GM19463 (cell line): ENCODE measurements at regions not wholly inside any gene's neighbourhood (a gene's known extent, or its start where the extent isn't known, plus 50 kb on each side); places are given as distances from the start of the nearest gene placed in this dataset.
"Not testable (repeated sequence)": the region's sequence is repeated elsewhere in the genome, so short reads cannot be mapped to it uniquely, and the experiment has no call there.

Experiments used
- ATAC-seq: cut with Tn5 transposase; IDR thresholded peaks from one replicate; pipeline ENCODE4 v1.9.1; 2021; ENCODE audit warnings: mild to moderate bottlenecking, moderate library complexity; ENCODE audit not compliant: unreplicated experiment

GRCh38 chr4:162847945-162848549 lies 318.6 kb downstream of the NAF1 start:
- ATAC-seq = peak; percentile 48

DNA sequence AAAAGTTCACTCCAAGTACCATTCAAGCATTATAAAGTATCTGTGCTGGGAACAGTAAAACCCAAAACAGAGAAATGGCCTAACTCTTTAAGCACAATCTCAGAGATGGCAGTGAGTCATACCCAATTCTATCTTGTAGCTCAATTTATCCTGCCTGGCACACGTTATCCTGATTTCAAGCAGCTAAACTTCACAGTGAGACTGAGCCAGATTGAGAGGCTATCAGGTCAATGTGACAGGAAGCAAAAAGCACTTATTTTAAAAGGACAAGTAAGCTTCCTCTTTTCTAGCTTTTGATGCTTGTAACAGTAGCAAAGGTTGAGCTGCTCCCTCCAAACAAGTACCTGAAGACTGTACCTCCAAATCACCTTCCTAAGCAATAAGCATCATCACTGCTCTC lies 324.9 kb downstream of the NAF1 start:
- peak; percentile 52 for ATAC-seq

GRCh38 chr4:162839814-162840213 lies 326.9 kb downstream of the NAF1 start:
- ATAC-seq = no peak

GRCh38 chr4:162838671-162839070 lies 328.0 kb downstream of the NAF1 start:
- no peak for ATAC-seq

DNA sequence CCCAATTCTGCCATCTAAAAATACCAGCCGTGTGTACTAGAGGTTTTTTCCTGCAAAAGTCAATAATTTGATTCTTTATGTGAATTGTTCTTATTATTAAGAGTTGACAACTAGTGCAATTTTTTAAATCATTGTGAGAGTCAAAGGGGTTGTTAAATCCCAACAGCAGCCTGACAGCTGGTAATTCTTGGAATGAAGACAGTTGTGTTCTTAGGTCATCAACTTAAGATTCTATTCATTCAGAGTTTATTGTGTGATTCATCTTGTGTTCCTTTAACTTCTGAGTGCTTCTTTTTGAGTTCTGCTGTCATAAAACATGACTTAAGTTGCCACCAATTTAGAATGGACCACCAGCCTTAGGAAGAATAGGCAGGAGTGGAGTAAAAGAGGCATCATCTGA lies 329.0 kb downstream of the NAF1 start:
- ATAC-seq = no peak

- no peak for ATAC-seq
Observed at GRCh38 chr4:162837241-162837640, 329.4 kb downstream of the NAF1 start.

DNA sequence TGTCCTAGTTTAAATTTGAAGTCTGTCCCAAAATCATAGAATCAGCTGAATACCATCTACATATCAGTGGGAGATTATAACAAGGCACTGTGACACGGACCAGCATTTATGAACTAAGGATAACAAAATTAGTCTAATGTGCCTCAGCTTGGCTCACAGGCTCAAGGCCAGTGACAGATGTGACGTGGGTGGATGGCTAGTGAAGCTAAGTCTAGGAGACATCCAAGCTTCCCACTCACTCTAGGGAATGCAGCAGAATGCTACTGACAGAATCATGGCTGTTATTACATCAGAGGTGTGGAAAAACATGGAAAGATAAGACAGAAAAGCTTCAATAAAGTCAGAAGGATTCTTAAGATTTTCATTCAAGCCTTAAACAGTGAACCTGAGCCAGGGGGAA lies 329.9 kb downstream of the NAF1 start:
- no peak for ATAC-seq

DNA sequence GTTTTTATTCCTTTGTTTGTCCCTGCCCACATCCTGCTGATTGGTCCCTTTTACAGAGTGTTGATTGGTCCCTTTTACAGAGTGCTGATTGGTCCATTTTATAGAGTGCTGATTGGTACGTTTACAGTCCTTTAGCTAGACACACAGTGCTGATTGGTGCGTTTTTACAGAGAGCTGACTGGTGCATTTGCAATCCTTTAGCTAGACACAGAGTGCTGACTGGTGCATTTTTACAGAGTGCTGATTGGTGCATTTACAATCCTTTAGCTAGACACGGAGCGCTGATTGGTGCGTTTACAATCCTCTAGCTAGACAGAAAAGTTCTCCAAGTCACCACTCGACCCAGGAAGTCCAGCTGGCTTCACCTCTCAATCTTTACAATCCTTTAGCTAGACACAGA lies 330.4 kb downstream of the NAF1 start:
- ATAC-seq = not testable (repeated sequence)

- ATAC-seq = no peak
Observed at GRCh38 chr4:162830899-162831298, 335.8 kb downstream of the NAF1 start.

- ATAC-seq = not testable (repeated sequence)
Observed at GRCh38 chr4:162817374-162817773, 349.3 kb downstream of the NAF1 start.

- no peak for ATAC-seq
Observed at GRCh38 chr4:162804351-162804924, 362.3 kb downstream of the NAF1 start.

GRCh38 chr4:162803378-162803777 lies 363.3 kb downstream of the NAF1 start:
- ATAC-seq = peak; percentile 69

DNA sequence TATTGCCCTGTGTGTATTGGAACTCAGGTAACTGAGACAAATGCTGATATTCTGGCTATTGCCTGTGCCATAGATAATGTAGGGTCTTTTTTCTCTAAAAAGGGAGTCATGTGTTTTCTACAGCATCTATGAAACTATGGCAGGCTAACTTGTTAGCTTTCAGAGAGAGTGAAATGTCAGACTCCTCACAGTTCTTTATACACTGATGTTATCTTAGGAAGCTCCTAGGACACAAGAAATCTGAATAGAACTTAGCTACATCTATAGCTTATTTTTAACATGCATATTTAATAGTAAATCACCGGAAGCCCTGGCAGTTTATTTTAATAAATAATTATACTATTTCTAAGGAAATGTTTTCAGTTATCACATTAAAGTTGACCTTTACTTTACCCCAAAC lies 369.6 kb downstream of the NAF1 start:
- ATAC-seq = no peak

- ATAC-seq = no peak
Observed at GRCh38 chr4:162793571-162793970, 373.1 kb downstream of the NAF1 start.

- ATAC-seq = no peak
Observed at GRCh38 chr4:162793004-162793403, 373.7 kb downstream of the NAF1 start.

DNA sequence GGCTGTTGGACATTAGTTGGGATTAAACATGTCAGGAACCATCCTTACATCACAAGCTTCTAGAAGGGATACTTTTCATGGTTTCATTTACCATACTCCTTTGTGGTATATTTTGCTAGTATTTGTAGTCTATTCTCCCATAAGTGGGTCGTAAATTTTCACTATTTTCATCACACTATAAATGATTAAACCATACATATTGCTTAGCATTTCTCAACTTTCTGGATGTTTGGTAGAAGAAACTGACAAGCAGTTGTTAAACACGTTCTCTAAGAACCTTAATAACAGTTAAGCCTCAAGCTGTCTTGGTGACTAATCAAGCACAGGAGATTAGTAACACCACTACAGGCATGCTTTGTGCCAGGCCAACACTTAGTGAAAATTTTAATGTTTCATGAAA lies 375.5 kb downstream of the NAF1 start:
- no peak for ATAC-seq

DNA sequence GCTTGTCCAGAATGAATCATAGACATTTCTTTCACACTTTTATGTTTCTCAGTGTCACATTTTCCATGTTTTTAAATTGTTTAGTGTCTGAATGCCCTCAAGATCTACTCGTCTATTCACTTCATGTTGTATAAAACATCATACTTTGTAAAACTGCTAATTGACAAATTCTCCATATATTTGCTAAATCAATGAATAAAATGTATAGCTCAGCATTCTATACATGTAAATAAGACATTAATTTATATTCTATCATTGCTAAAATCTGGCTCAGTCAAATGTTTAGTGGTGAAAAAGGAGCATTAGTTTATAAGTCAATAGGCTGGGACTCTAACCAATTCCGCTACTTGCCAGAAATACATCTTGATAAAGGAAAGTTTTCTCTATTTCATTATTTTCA lies 379.6 kb downstream of the NAF1 start:
- no peak for ATAC-seq

DNA sequence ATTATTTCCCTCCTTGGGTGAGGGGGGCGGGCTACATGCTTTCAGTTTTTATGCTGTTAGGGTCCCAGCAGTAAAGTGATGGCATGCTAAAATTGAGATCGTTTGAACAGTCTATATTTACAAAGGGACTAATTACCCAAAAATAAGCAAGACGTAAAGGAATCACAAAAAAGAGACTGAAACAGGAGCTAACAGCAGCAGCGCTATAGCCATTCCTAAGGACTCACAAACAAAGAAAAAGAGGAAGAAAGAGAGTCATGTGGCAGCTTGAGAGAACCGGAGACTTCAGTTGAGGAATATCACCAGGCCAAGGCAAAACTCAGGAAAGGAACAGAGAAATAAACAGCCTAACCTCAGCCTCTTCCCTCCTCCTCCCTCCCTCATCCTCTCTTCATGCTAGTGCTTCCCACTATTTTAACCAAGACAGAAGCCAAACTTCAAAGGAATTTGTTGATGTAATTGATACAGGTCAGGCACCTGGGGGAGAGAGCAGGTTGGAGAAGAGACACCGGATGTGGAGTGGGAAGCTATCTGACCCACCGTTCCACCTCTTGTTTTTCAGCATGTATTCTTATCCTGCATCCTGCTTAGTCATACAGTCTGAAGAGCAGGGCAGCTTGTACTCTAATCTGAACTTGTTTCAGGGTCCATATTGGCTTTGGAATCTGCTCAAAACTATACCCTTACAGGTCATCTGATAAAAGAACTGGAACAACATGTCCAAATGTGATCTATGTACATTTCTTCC lies 383.7 kb downstream of the NAF1 start:
- ATAC-seq = no peak

GRCh38 chr4:162782096-162782777 lies 384.5 kb downstream of the NAF1 start:
- no peak for ATAC-seq

GRCh38 chr4:162770761-162771490 lies 395.8 kb downstream of the NAF1 start:
- ATAC-seq = no peak

- no peak for ATAC-seq
Observed at GRCh38 chr4:162767083-162767482, 399.6 kb downstream of the NAF1 start.
